ENCODE measurements at regions not wholly inside any gene's neighbourhood (a gene's known extent, or its start where the extent isn't known, plus 50 kb on each side); places are given as distances from the start of the nearest gene placed in this dataset.

GRCh38 chr4:123232439-123232838, 164.2 kb upstream of the SPRY1 start:
- Histone ChIP-seq H3K9ac (no peak overlapping the region), H3K4me1 (ENCODE audit: control insufficient read depth in 1 of 2, insufficient read depth in 2 of 2, low read depth in 1 of 2, low read length in 1 of 2) (peaks cover 0 to 34% of the 10 kb centered on the region in 2 experiments; a peak in 2 of 4 replicates), H3K9me3 (no peaks in the 10 kb centered on the region), H3F3A (replicated peaks; ENCODE audit: insufficient read depth) (peaks cover 14% of the 10 kb centered on the region), H3K4me3 (ENCODE audit: low read depth in 2 of 2, low read length in 1 of 2) (no peak overlapping the region), H3K79me2 (ENCODE audit: insufficient read depth) (no peaks in the 10 kb centered on the region), H3K9me2 (no peaks in the 10 kb centered on the region), H3K36me3 (replicated peaks in 1 of 2; ENCODE audit: control insufficient read depth in 1 of 2, insufficient read depth in 2 of 2, low read length in 1 of 2) (no peaks in the 10 kb centered on the region), H3K4me2 (no peak overlapping the region), H3K27ac (ENCODE audit: low read depth in 2 of 2, low read length in 1 of 2) (no peak overlapping the region; a peak in 2 of 4 replicates), H2AFZ (ENCODE audit: low read depth) (no peak overlapping the region), H3K27me3 (ENCODE audit: insufficient read depth) (no peaks in the 10 kb centered on the region), H4K20me1 (ENCODE audit: insufficient read depth) (no peaks in the 10 kb centered on the region)
- no peak for TF ChIP-seq MAX (IDR thresholded peaks at IDR 0.05; ENCODE audit: low read depth)
- TF ChIP-seq FOXM1 (IDR thresholded peaks at IDR 0.05; ENCODE audit: low read depth), result no peak
- TF ChIP-seq TAF1 (IDR thresholded peaks at IDR 0.05; ENCODE audit: borderline replicate concordance, low read depth, low read length), result no peak
- no peak for TF ChIP-seq YY1 (IDR thresholded peaks at IDR 0.05; ENCODE audit: low read depth)
- no peak for TF ChIP-seq POLR2AphosphoS5 (IDR thresholded peaks at IDR 0.05; ENCODE audit: low read depth, low read length)
- TF ChIP-seq GATA2 (CRISPR knock-in tag; IDR thresholded peaks at IDR 0.05), result no peak
- TF ChIP-seq PBX3 (IDR thresholded peaks at IDR 0.05), result no peak
- no peak for TF ChIP-seq GABPA (IDR thresholded peaks at IDR 0.05; ENCODE audit: low read depth)
- no peak for TF ChIP-seq TEAD4 (IDR thresholded peaks at IDR 0.05; ENCODE audit: borderline replicate concordance, insufficient read depth)
- no peak for TF ChIP-seq RFX5 (IDR thresholded peaks at IDR 0.05; ENCODE audit: low read length)
- TF ChIP-seq ZBTB33 (IDR thresholded peaks at IDR 0.05; ENCODE audit: borderline replicate concordance, low read depth), result no peak
- no peak for TF ChIP-seq RCOR1 (IDR thresholded peaks at IDR 0.05; ENCODE audit: low read length)
- TF ChIP-seq SMC3 (IDR thresholded peaks at IDR 0.05; ENCODE audit: low read depth, low read length), result no peak
- no peak for TF ChIP-seq FOSL2 (IDR thresholded peaks at IDR 0.05; ENCODE audit: borderline replicate concordance, low read depth)
- no peak for TF ChIP-seq FOXJ3 (CRISPR knock-in tag; IDR thresholded peaks at IDR 0.05)
- DNase-seq, result no peak
- 53% methylated on average over 3 of the region's 3 CpGs for WGBS (ENCODE audit: low lambda C conversion rate)
- ChIA-PET POLR2A (interaction anchor here (0.7 kb wide), 1 partner anchor 19 kb away, joined by 3 read pairs; no protein-coding TSS in a partner anchor), CTCF (no interaction called here)

- no peak for DNase-seq
- H3K9me3 ChIP-seq, result no peaks in the 10 kb centered on the region
- peak overlapping the region in 1 of 2 experiments; percentile 58; a peak in 1 of 4 replicates for H3K27ac ChIP-seq (ENCODE audit: low read depth in 2 of 2, low read length in 1 of 2)
- H2AFZ ChIP-seq (ENCODE audit: low read depth), result no peak overlapping the region
- peaks cover 0 to 34% of the 10 kb centered on the region in 2 experiments; a peak in 2 of 4 replicates for H3K4me1 ChIP-seq (ENCODE audit: control insufficient read depth in 1 of 2, insufficient read depth in 2 of 2, low read depth in 1 of 2, low read length in 1 of 2)
- H3K4me2 ChIP-seq, result no peak overlapping the region
- 97% methylated on average over 4 of the region's 4 CpGs for WGBS (ENCODE audit: low lambda C conversion rate)
- H3K36me3 ChIP-seq (replicated peaks in 1 of 2; ENCODE audit: control insufficient read depth in 1 of 2, insufficient read depth in 2 of 2, low read length in 1 of 2), result no peaks in the 10 kb centered on the region
- no peaks in the 10 kb centered on the region for H3K79me2 ChIP-seq (ENCODE audit: insufficient read depth)
- no peak overlapping the region for H3K9ac ChIP-seq
- TF ChIP-seq TCF12 (IDR thresholded peaks at IDR 0.05), result no peak
- TF ChIP-seq YY1 (IDR thresholded peaks at IDR 0.05; ENCODE audit: low read depth), result no peak
- TF ChIP-seq JUND (IDR thresholded peaks at IDR 0.05), result no peak
- no peak for TF ChIP-seq SMC3 (IDR thresholded peaks at IDR 0.05; ENCODE audit: low read depth, low read length)
- TF ChIP-seq GABPA (IDR thresholded peaks at IDR 0.05; ENCODE audit: low read depth), result no peak
- no peak for TF ChIP-seq USF2 (IDR thresholded peaks at IDR 0.05; ENCODE audit: borderline replicate concordance, low read depth, low read length)
- TF ChIP-seq PBX3 (IDR thresholded peaks at IDR 0.05), result no peak
- no peak for TF ChIP-seq SIN3A (IDR thresholded peaks at IDR 0.05; ENCODE audit: borderline replicate concordance, low read depth, low read length)
- TF ChIP-seq MXI1 (IDR thresholded peaks at IDR 0.05; ENCODE audit: low read depth, low read length), result no peak
- no peak for TF ChIP-seq ELF1 (IDR thresholded peaks at IDR 0.05)
- TF ChIP-seq USF1 (IDR thresholded peaks at IDR 0.05; ENCODE audit: borderline replicate concordance, low read depth), result no peak
- H3K27me3 ChIP-seq (ENCODE audit: insufficient read depth), result no peaks in the 10 kb centered on the region
- no peaks in the 10 kb centered on the region for H4K20me1 ChIP-seq (ENCODE audit: insufficient read depth)
- H3F3A ChIP-seq (replicated peaks; ENCODE audit: insufficient read depth), result peaks cover 14% of the 10 kb centered on the region
- POLR2A ChIA-PET, result interaction anchor here (0.7 kb wide), 1 partner anchor 18 kb away, joined by 3 read pairs; no protein-coding TSS in a partner anchor
- CTCF ChIA-PET, result no interaction called here
- no peak overlapping the region for H3K4me3 ChIP-seq (ENCODE audit: low read depth in 2 of 2, low read length in 1 of 2)
- H3K9me2 ChIP-seq, result no peaks in the 10 kb centered on the region
Observed at GRCh38 chr4:123233136-123233768, 163.3 kb upstream of the SPRY1 start.

Data from SK-N-SH (cell line).